NCI-H526 (cell line): ENCODE measurements at regions not wholly inside any gene's neighbourhood (a gene's known extent, or its start where the extent isn't known, plus 50 kb on each side); places are given as distances from the start of the nearest gene placed in this dataset.
"Not testable (repeated sequence)": the region's sequence is repeated elsewhere in the genome, so short reads cannot be mapped to it uniquely, and the experiment has no call there.

Experiments used
- DNase-seq, 2 experiments: peaks; one replicate each; lab custom pipeline; 2025; lab: John Stamatoyannopoulos, UW

GRCh38 chr1:219863816-219864215 is 64.5 kb downstream of the SLC30A10 start:
- DNase-seq = not testable (repeated sequence)

- no peak for DNase-seq
Measured at GRCh38 chr1:219862366-219862765, 66.0 kb downstream of the SLC30A10 start.

GRCh38 chr1:219858980-219859379 is 69.4 kb downstream of the SLC30A10 start:
- no peak for DNase-seq

- no peak for DNase-seq
Measured at GRCh38 chr1:219847215-219847855, 81.0 kb downstream of the SLC30A10 start.

GRCh38 chr1:219839595-219839994 is 88.8 kb downstream of the SLC30A10 start:
- peak; percentile 15 to 35 for DNase-seq

- no peak for DNase-seq
Measured at GRCh38 chr1:219837994-219838294, 90.4 kb downstream of the SLC30A10 start.

- DNase-seq = peak; percentile 19 to 62
Measured at GRCh38 chr1:219837274-219837993, 90.9 kb downstream of the SLC30A10 start.

- peak; percentile 79 to 83 for DNase-seq
Measured at GRCh38 chr1:219834314-219834917, 93.9 kb downstream of the SLC30A10 start.

- DNase-seq = no peak
Measured at GRCh38 chr1:219833214-219833815, 95.0 kb downstream of the SLC30A10 start.

GRCh38 chr1:219826290-219826689 is 102.1 kb downstream of the SLC30A10 start:
- no peak for DNase-seq

GRCh38 chr1:219825355-219825754 is 103.0 kb downstream of the SLC30A10 start:
- DNase-seq = no peak

GRCh38 chr1:219824338-219824737 is 104.0 kb downstream of the SLC30A10 start:
- no peak for DNase-seq

- no peak for DNase-seq
Measured at GRCh38 chr1:219820551-219820950, 107.8 kb downstream of the SLC30A10 start.

- no peak for DNase-seq
Measured at GRCh38 chr1:219817914-219818313, 110.4 kb downstream of the SLC30A10 start.

GRCh38 chr1:219813294-219813693 is 115.1 kb downstream of the SLC30A10 start:
- DNase-seq = no peak

GRCh38 chr1:219812491-219813203 is 115.7 kb downstream of the SLC30A10 start:
- peak; percentile 29 to 79 for DNase-seq

- peak in 1 of 2 experiments; percentile 20 for DNase-seq
Measured at GRCh38 chr1:219812086-219812485, 116.3 kb downstream of the SLC30A10 start.

GRCh38 chr1:219810451-219810850 is 117.9 kb downstream of the SLC30A10 start:
- DNase-seq = no peak

GRCh38 chr1:219808790-219809189 is 119.6 kb downstream of the SLC30A10 start:
- no peak for DNase-seq

- DNase-seq = no peak
Measured at GRCh38 chr1:219806642-219807041, 121.7 kb downstream of the SLC30A10 start.

GRCh38 chr1:219806020-219806419 is 122.3 kb downstream of the SLC30A10 start:
- no peak for DNase-seq

GRCh38 chr1:219805191-219805590 is 123.2 kb downstream of the SLC30A10 start:
- no peak for DNase-seq
